Right lobe of liver (tissue), 6 donors: ENCODE measurements at regions not wholly inside any gene's neighbourhood (a gene's known extent, or its start where the extent isn't known, plus 50 kb on each side); places are given as distances from the start of the nearest gene placed in this dataset.

ENCODE experiments used
- ATAC-seq, 4 donors: fragments of 200-7000 bp; cut with Tn5 transposase; one replicate each; pipeline ENCODE4 v1.9.1; 2020; ENCODE audit warnings: mild to moderate bottlenecking in 4 of 4, moderate library complexity in 4 of 4
- DNase-seq, 3 donors: peaks; one replicate each; pipeline ENCODE4 v3.0.0-alpha.2; 2020
- H3K27ac ChIP-seq, 3 donors: fragments of 200-600 bp; one replicate each; pipeline ENCODE4 v1.8.0; 2022
- H3K27me3 ChIP-seq, 2 donors: fragments of 200-600 bp; one replicate each; pipeline ENCODE4 v1.8.0; 2022
- H3K36me3 ChIP-seq, 4 donors: fragments of 200-600 bp; sonication (generic) in 1 of 4; one replicate each; pipeline versions ENCODE4 v1.5.1 to v1.8.0; 2017 to 2022; ENCODE audit warnings: control low read depth in 1 of 4
- H3K4me1 ChIP-seq, 4 donors: fragments of 200-600 bp; sonication (generic) in 1 of 4; one replicate each; pipeline versions ENCODE4 v1.5.1 to v1.8.0; 2017 to 2022; ENCODE audit warnings: control low read depth in 1 of 4
- H3K4me3 ChIP-seq, 3 donors: fragments of 200-600 bp; one replicate each; pipeline ENCODE4 v1.8.0; 2022
- H3K9me3 ChIP-seq, 4 donors: fragments of 200-600 bp; sonication (generic) in 1 of 4; one replicate each; pipeline versions ENCODE4 v1.5.1 to v1.8.0; 2017 to 2022; ENCODE audit warnings: control low read depth in 1 of 4
- CTCF ChIP-seq, 4 donors: fragments of 200-600 bp in 3 of 4; fragments of 450-650 bp in 1 of 4; IDR thresholded peaks; one replicate each; pipeline versions ENCODE4 v1.5.1 to v1.8.0; 2016 to 2022; ENCODE audit warnings: antibody characterized with exemption in 4 of 4, mild to moderate bottlenecking in 2 of 4
- POLR2A ChIP-seq: fragments of 450-650 bp; IDR thresholded peaks from one replicate; pipeline ENCODE4 v1.6.1; 2017; ENCODE audit warnings: antibody characterized with exemption, mild to moderate bottlenecking
- WGBS: methylation state at CpG from one replicate; pipeline ENCODE4 v1.1.6; 2018; ENCODE audit warnings: low coverage, low lambda C conversion rate; ENCODE audit not compliant: insufficient coverage; ENCODE audit errors: missing lambda C conversion rate; 5-methylcytosine and 5-hydroxymethylcytosine counted together
- intact Hi-C, 2 donors: fragments of 100-400 bp; cut with DNase I; formaldehyde crosslinking; loops; one replicate each; pipeline versions ENCODE4 v1.11.2 to v1.14.1; 2022
- donor health status: DM: no; HTN: yes; CAD: no.
- donor health status: DM: no; HTN: no; CAD: no.
- donor health status: DM: no; HTN: no; CAD: no.
- donor health status: DM: no; HTN: yes; CAD: no.
- donor health status: DM: no; HTN: yes; CAD: no.

GRCh38 chr3:104632521-104632920, 734.2 kb upstream of the ALCAM start:
- WGBS = 83% methylated on average over 3 of the region's 3 CpGs

GRCh38 chr3:104632947-104633346, 733.8 kb upstream of the ALCAM start:
- DNase-seq = no peak
- no peak for ATAC-seq
- TF ChIP-seq POLR2A (no peak), CTCF (IDR thresholded peaks at IDR 0.05) (no peak)
- intact Hi-C loops = no loop called here
- no peak overlapping the region for H3K4me3 ChIP-seq
- H3K27me3 ChIP-seq = no peaks in the 10 kb centered on the region
- H3K4me1 ChIP-seq = no peaks in the 10 kb centered on the region
- WGBS = 58% methylated on average over 1 of the region's 1 CpG
- H3K9me3 ChIP-seq = no peaks in the 10 kb centered on the region
- no peaks in the 10 kb centered on the region for H3K36me3 ChIP-seq
- H3K27ac ChIP-seq = no peak overlapping the region

More at GRCh38 chr3:104632521-104632920, 734.2 kb upstream of the ALCAM start:
- Histone ChIP-seq H3K36me3 (no peaks in the 10 kb centered on the region), H3K4me3 (no peak overlapping the region), H3K27me3 (no peaks in the 10 kb centered on the region), H3K4me1 (no peaks in the 10 kb centered on the region), H3K9me3 (no peaks in the 10 kb centered on the region), H3K27ac (no peak overlapping the region)
- TF ChIP-seq CTCF (IDR thresholded peaks at IDR 0.05) = no peak
- TF ChIP-seq POLR2A = no peak
- ATAC-seq (no peak), DNase-seq (no peak)
- intact Hi-C loops = no loop called here

GRCh38 chr3:104635872-104636580, 730.7 kb upstream of the ALCAM start:
- no peak overlapping the region for H3K27ac ChIP-seq
- TF ChIP-seq POLR2A (no peak), CTCF (IDR thresholded peaks at IDR 0.05) (no peak)
- H3K4me3 ChIP-seq = no peak overlapping the region
- intact Hi-C loops = no loop called here
- 45% methylated on average over 3 of the region's 4 CpGs for WGBS
- ATAC-seq (no peak), DNase-seq (no peak)
- H3K27me3 ChIP-seq = no peaks in the 10 kb centered on the region
- H3K4me1 ChIP-seq = no peaks in the 10 kb centered on the region
- no peaks in the 10 kb centered on the region for H3K36me3 ChIP-seq
- H3K9me3 ChIP-seq = no peaks in the 10 kb centered on the region

- intact Hi-C loops = no loop called here
- ATAC-seq (no peak), DNase-seq (no peak)
- Histone ChIP-seq H3K27ac (no peak overlapping the region), H3K4me1 (no peaks in the 10 kb centered on the region), H3K27me3 (no peaks in the 10 kb centered on the region), H3K36me3 (no peaks in the 10 kb centered on the region), H3K4me3 (no peak overlapping the region), H3K9me3 (no peaks in the 10 kb centered on the region)
- no peak for TF ChIP-seq CTCF (IDR thresholded peaks at IDR 0.05)
- TF ChIP-seq POLR2A = no peak
Observed at GRCh38 chr3:104642827-104643226, 723.9 kb upstream of the ALCAM start.

- intact Hi-C loops = no loop called here
- H3K36me3 ChIP-seq = no peaks in the 10 kb centered on the region
- H3K27me3 ChIP-seq = no peaks in the 10 kb centered on the region
- no peak overlapping the region for H3K27ac ChIP-seq
- H3K9me3 ChIP-seq = no peaks in the 10 kb centered on the region
- no peak for DNase-seq
- H3K4me3 ChIP-seq = no peak overlapping the region
- TF ChIP-seq POLR2A = no peak
- no peak for TF ChIP-seq CTCF (IDR thresholded peaks at IDR 0.05)
- no peak for ATAC-seq
- no peaks in the 10 kb centered on the region for H3K4me1 ChIP-seq
Observed at GRCh38 chr3:104646196-104646595, 720.5 kb upstream of the ALCAM start.
